ENCODE measurements at regions not wholly inside any gene's neighbourhood (a gene's known extent, or its start where the extent isn't known, plus 50 kb on each side); places are given as distances from the start of the nearest gene placed in this dataset.
"Not testable (repeated sequence)": the region's sequence is repeated elsewhere in the genome, so short reads cannot be mapped to it uniquely, and the experiment has no call there.

DNA sequence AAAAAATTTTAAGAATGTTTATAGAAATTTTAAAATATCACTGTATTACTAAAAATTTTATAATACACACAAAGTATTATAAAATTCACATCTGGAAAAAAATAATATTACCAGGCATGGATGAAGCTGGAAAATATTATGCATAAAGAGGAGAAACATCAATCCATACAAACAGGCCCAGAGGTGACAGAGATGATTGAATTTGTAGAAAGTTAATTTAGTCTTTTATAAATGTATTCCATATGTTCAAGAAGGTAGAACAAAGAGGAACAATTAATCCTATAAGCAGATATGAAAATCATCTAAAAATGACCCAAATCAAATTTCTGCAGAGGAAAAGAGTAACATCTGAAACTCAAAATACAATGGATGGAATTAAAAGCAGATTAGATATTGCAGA is 605.2 kb upstream of the CELF4 start:
- TF ChIP-seq JUND (IDR thresholded peaks at IDR 0.05; ENCODE audit: low read depth): no peak
- in situ Hi-C loops (cut with HindIII; ENCODE audit: low pct_unique_long_range_greater_than_20kb, low sequenced_read_pairs): no loop called here
- no peak for DNase-seq (ENCODE audit: low read depth in 1 of 2, low spot score in 1 of 2)

- no peak for TF ChIP-seq JUND (IDR thresholded peaks at IDR 0.05; ENCODE audit: low read depth)
- in situ Hi-C loops (cut with HindIII; ENCODE audit: low pct_unique_long_range_greater_than_20kb, low sequenced_read_pairs): no loop called here
- no peak for DNase-seq (ENCODE audit: low read depth in 1 of 2, low spot score in 1 of 2)
Measured at GRCh38 chr18:38167623-38168022, 602.0 kb upstream of the CELF4 start.

DNA sequence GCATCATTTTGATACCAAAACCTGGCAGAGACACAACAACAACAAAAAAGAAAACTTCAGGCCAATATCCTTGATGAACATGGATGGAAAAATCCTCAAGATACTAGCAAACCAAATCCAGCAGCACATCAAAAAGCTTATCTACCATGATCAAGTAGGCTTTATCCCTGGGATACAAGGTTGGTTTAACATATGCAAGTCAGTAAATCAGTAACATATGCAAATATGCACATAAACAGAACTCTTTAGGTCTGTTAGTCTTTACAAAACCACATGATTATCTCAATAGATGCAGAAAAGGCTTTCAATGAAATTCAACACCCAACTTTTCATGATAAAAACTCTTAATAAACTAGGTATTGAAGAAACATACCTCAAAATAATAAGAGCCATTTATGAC is 587.5 kb upstream of the CELF4 start:
- in situ Hi-C loops (cut with HindIII; ENCODE audit: low pct_unique_long_range_greater_than_20kb, low sequenced_read_pairs); DNase-seq (ENCODE audit: low read depth in 1 of 2, low spot score in 1 of 2): not testable (repeated sequence)

DNA sequence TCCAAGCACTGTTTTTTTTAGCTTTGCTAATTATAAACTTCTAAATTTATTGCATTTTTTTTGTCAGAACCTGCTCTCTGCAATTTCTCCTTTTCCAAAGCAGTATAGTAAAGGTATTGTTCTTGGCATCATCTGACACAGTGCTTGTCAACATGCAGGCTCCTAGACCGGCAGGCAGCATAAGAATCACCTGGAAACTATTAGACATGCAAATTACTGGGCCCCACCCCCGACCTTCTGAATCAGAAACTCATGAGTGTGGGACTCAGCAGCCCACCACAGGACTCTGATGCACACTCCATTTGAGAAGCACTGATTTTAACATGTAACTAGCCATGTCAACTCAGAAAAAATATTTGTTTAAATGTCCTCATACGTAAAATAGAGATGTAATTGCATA is 551.1 kb upstream of the CELF4 start:
- in situ Hi-C loops (cut with HindIII; ENCODE audit: low pct_unique_long_range_greater_than_20kb, low sequenced_read_pairs): no loop called here
- no peak for DNase-seq (ENCODE audit: low read depth in 1 of 2, low spot score in 1 of 2)
- TF ChIP-seq JUND (IDR thresholded peaks at IDR 0.05; ENCODE audit: low read depth): no peak

DNA sequence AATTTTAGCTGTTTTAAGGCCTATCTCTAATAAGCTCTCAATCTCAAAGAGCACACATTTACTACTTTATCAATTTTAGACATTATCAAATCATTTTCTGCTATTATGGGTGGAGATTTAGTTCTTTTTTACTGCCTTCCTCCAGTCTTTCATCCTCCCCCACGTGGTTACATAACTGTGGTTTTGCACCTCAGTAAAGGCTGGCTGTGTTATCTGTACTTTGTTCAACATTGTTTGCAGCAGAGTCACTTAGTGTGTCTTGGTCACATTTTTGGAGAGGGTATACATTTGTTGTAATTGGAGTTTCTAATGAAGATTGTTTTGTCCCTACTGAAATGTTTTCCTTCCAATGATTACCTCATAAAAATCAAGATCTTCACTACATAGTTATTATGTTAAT is 549.6 kb upstream of the CELF4 start:
- no peak for TF ChIP-seq JUND (IDR thresholded peaks at IDR 0.05; ENCODE audit: low read depth)
- in situ Hi-C loops (cut with HindIII; ENCODE audit: low pct_unique_long_range_greater_than_20kb, low sequenced_read_pairs): no loop called here
- no peak for DNase-seq (ENCODE audit: low read depth in 1 of 2, low spot score in 1 of 2)

GRCh38 chr18:38087538-38087937 is 521.9 kb upstream of the CELF4 start:
- DNase-seq (ENCODE audit: low read depth in 1 of 2, low spot score in 1 of 2): no peak
- in situ Hi-C loops (cut with HindIII; ENCODE audit: low pct_unique_long_range_greater_than_20kb, low sequenced_read_pairs): no loop called here
- no peak for TF ChIP-seq JUND (IDR thresholded peaks at IDR 0.05; ENCODE audit: low read depth)

DNA sequence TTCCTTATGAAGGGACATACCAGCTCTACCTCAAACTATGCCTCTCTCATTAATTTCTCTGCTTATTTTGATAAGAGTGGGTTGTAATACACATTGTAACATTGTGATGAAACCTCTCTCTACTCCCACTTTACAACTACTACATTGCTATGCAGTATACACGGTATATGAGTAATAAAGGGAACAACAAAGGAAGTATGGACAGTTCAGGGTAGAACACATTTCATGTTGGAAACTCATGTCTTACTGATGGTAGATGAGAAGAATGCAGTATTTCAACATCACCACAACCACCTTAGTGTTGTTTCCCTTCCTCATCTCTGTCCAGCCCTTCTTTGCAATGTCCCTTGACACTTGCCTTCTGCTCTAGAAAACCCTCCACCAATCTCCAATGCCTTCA is 515.9 kb upstream of the CELF4 start:
- no peak for TF ChIP-seq JUND (IDR thresholded peaks at IDR 0.05; ENCODE audit: low read depth)
- DNase-seq (ENCODE audit: low read depth in 1 of 2, low spot score in 1 of 2): no peak
- in situ Hi-C loops (cut with HindIII; ENCODE audit: low pct_unique_long_range_greater_than_20kb, low sequenced_read_pairs): no loop called here

GRCh38 chr18:38077229-38077628 is 511.6 kb upstream of the CELF4 start:
- DNase-seq (ENCODE audit: low read depth in 1 of 2, low spot score in 1 of 2): peak in 1 of 2 experiments; percentile 12
- TF ChIP-seq JUND (IDR thresholded peaks at IDR 0.05; ENCODE audit: low read depth): no peak
- in situ Hi-C loops (cut with HindIII; ENCODE audit: low pct_unique_long_range_greater_than_20kb, low sequenced_read_pairs): no loop called here

DNA sequence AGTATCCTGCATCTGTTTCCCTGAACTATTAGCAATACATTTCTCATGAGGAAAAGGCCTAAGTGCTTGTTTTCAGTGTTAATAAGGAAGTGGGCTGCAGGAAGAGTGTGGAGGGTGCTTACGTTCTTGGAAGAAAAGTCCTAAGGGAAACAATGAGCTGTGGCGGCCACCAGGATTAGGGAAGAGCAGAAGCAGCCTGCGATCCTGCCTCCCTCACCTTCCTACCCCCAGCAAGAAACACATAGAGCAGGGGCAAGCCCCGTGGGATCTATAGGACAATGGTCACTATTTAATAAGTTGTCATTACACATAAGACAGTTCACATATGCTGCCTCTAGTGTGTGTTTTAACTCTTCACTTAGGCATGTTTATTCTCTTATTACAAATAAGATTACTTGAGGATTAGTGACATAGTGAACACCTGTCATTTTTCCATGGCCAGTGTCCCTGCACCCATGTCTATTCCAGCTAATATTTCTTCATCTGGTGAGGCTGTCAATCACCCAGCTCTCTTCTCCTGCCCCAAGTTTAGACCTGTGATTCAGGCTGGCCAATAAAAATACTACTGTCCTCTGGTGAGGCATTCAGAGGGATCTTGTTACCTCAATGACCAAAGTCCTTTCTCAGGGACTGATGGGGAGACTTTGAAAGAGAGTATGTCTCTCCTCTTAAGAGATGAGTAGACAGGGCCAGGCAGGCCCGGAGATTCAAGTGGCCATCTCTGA is 510.9 kb upstream of the CELF4 start:
- in situ Hi-C loops (cut with HindIII; ENCODE audit: low pct_unique_long_range_greater_than_20kb, low sequenced_read_pairs): no loop called here
- no peak for TF ChIP-seq JUND (IDR thresholded peaks at IDR 0.05; ENCODE audit: low read depth)
- no peak for DNase-seq (ENCODE audit: low read depth in 1 of 2, low spot score in 1 of 2)

DNA sequence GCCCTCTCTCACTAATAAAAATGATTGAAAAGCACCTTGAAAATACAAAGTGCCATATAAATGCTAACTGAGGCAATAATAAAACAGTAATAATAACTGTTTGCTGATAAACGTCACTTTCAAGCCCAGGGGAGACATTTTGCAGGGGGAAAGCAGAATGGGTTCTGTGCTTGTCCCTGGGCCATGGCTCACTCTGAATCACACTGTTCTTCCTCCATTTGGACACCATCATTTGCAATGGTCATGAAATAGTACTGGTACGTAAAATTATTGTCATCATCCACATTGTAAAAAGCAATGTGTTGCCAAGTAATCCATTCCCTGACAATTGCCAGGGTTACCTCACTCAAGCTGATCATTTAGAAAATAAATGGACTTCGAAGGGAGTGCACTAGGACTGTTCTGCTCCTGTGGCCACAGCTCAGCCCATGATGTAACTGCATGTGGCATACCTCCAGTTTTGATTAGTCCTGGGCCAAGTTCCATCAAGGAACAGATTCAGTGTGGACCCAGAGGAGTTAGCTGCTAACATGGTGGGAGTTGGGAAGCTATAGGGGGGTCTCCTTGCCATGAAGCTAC is 508.8 kb upstream of the CELF4 start:
- no peak for DNase-seq (ENCODE audit: low read depth in 1 of 2, low spot score in 1 of 2)
- in situ Hi-C loops (cut with HindIII; ENCODE audit: low pct_unique_long_range_greater_than_20kb, low sequenced_read_pairs): no loop called here
- no peak for TF ChIP-seq JUND (IDR thresholded peaks at IDR 0.05; ENCODE audit: low read depth)

GRCh38 chr18:38067821-38068220 is 502.2 kb upstream of the CELF4 start:
- no peak for TF ChIP-seq JUND (IDR thresholded peaks at IDR 0.05; ENCODE audit: low read depth)
- in situ Hi-C loops (cut with HindIII; ENCODE audit: low pct_unique_long_range_greater_than_20kb, low sequenced_read_pairs): no loop called here
- DNase-seq (ENCODE audit: low read depth in 1 of 2, low spot score in 1 of 2): no peak

- no peak for TF ChIP-seq JUND (IDR thresholded peaks at IDR 0.05; ENCODE audit: low read depth)
- no peak for DNase-seq (ENCODE audit: low read depth in 1 of 2, low spot score in 1 of 2)
- in situ Hi-C loops (cut with HindIII; ENCODE audit: low pct_unique_long_range_greater_than_20kb, low sequenced_read_pairs): no loop called here
Measured at GRCh38 chr18:38067086-38067485, 501.5 kb upstream of the CELF4 start.

DNA sequence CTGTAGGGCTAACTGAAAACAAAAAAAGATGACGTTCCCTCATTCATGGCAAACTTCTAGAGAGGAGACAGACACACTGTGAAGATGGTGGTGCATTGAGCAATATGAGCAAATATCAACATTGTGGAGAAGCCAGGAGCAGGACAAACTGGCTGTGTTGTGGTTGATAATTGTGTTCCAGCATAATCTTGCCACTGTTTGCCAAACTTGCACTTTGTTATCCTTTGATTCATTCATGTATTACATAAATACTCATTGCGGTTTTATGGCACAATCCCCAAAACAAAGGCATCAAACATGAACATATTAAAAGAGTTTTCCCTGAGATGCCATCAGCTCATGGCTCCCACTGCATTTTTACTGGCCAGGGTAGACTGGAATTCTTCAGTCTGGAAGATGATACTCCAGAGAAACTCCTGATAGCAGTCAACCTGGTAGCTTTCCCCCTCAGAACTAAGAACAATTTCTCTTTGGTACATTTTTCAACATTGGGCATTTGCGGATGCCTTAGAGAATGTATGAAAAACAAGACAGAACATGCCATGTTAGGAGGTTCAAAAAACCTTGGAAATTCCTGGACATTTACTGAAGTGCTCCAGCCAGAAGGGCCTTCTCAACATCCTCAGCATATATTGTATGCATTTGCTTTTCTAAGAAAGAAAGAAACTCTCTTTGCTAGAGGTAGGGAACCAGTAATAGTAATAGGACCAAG is 487.4 kb upstream of the CELF4 start:
- no peak for TF ChIP-seq JUND (IDR thresholded peaks at IDR 0.05; ENCODE audit: low read depth)
- in situ Hi-C loops (cut with HindIII; ENCODE audit: low pct_unique_long_range_greater_than_20kb, low sequenced_read_pairs): no loop called here
- DNase-seq (ENCODE audit: low read depth in 1 of 2, low spot score in 1 of 2): no peak

All from T47D (cell line).